HCT116 (cell line): ENCODE measurements at regions not wholly inside any gene's neighbourhood (a gene's known extent, or its start where the extent isn't known, plus 50 kb on each side); places are given as distances from the start of the nearest gene placed in this dataset.

Source experiments
- ATAC-seq: fragments of 200-7000 bp; cut with Tn5 transposase; 2 replicates; pipeline ENCODE4 v1.9.1; 2020; ENCODE audit warnings: mild to moderate bottlenecking, moderate library complexity
- BruUV-seq: library from RNA; stranded (reverse); fragments of 400-500 nt; replicated peaks from 2 replicates; lab custom pipeline; 2021; lab: Mats Ljungman, UMichigan
- CTCF ChIA-PET: fragments of 300-600 bp; sonication (Branson Sonifier 250); formaldehyde crosslinking; loops from one replicate; lab custom pipeline; 2021; ENCODE audit warnings: antibody characterized with exemption; lab: Charles Lee
- POLR2A ChIA-PET: fragments of 300-600, 350-600 bp; sonication (Branson Sonifier 250); formaldehyde crosslinking; loops from one replicate; lab custom pipeline; 2021; ENCODE audit warnings: antibody characterized with exemption; lab: Charles Lee
- RAD21 ChIA-PET, 2 experiments: fragments of 300-600 bp; sonication (Branson Sonifier 250); formaldehyde crosslinking; loops; one replicate each; lab custom pipeline; 2023; ENCODE audit warnings: low total read pairs in 2 of 2; ENCODE audit not compliant: uncharacterized antibody in 2 of 2, unreplicated experiment in 2 of 2, low non-redundant PET in 1 of 2; lab: Charles Lee
- DNase-seq: peaks from one replicate; pipeline ENCODE4 v3.0.0-alpha.2; 2010; ENCODE audit warnings: low read depth, low spot score
- H2AFZ ChIP-seq: fragments of 200-600 bp; shearing (Covaris generic), sonication (generic); 2 replicates; pipeline ENCODE4 v1.6.1; 2017; ENCODE audit warnings: low read depth, mixed run types, mixed read lengths, antibody characterized with exemption, low read length; ENCODE audit not compliant: poor library complexity, severe bottlenecking
- H3K27ac ChIP-seq: 2 replicates; pipeline ENCODE4 v1.5.1; 2012; ENCODE audit warnings: low read depth, low read length
- H3K27me3 ChIP-seq: fragments of 200-600 bp; sonication (generic); 2 replicates; pipeline ENCODE4 v1.6.1; 2016; ENCODE audit warnings: mixed run types, low read length, mixed read lengths; ENCODE audit not compliant: insufficient read depth
- H3K36me3 ChIP-seq, 2 experiments: fragments of 200-500 bp in 1 of 2; fragments of 200-600 bp in 1 of 2; sonication (Bioruptor generic) in 1 of 2; sonication (generic) in 1 of 2; 2 replicates each; pipeline versions ENCODE4 v1.5.1 to v1.6.1; 2014 to 2016; ENCODE audit warnings: low read length in 2 of 2, inconsistent platforms in 1 of 2, mixed read lengths in 1 of 2, mixed run types in 1 of 2; ENCODE audit not compliant: insufficient read depth in 2 of 2, control insufficient read depth in 1 of 2
- H3K4me1 ChIP-seq, 2 experiments: fragments of 200-600 bp in 1 of 2; sonication (generic) in 1 of 2; 2 replicates each; pipeline versions ENCODE4 v1.5.1 to v1.6.1; 2012 to 2017; ENCODE audit warnings: low read length in 2 of 2, inconsistent platforms in 1 of 2, mild to moderate bottlenecking in 1 of 2, mixed read lengths in 1 of 2, mixed run types in 1 of 2, moderate library complexity in 1 of 2; ENCODE audit not compliant: insufficient read depth in 2 of 2, control insufficient read depth in 1 of 2
- H3K4me2 ChIP-seq: fragments of 200-600 bp; sonication (generic); 2 replicates; pipeline ENCODE4 v1.6.1; 2017; ENCODE audit warnings: mixed run types, low read length, mixed read lengths
- H3K4me3 ChIP-seq, 2 experiments: fragments of 200-600 bp in 1 of 2; sonication (generic) in 1 of 2; replicated peaks in 1 of 2; 2 replicates each; pipeline ENCODE4 v1.5.1; 2011 to 2016; ENCODE audit warnings: low read length in 2 of 2, control low read depth in 1 of 2, low read depth in 1 of 2, mild to moderate bottlenecking in 1 of 2, mixed read lengths in 1 of 2, mixed run types in 1 of 2
- H3K79me2 ChIP-seq: fragments of 200-600 bp; sonication (generic); 2 replicates; pipeline ENCODE4 v1.6.1; 2017; ENCODE audit warnings: mild to moderate bottlenecking, mixed run types, low read length, moderate library complexity, mixed read lengths; ENCODE audit not compliant: insufficient read depth
- H3K9ac ChIP-seq: fragments of 200-600 bp; sonication (generic); 2 replicates; pipeline ENCODE4 v1.6.1; 2016; ENCODE audit warnings: low read length, mixed read lengths
- H3K9me2 ChIP-seq: fragments of 200-600 bp; sonication (generic), shearing (Covaris generic); 2 replicates; pipeline ENCODE4 v1.6.1; 2017; ENCODE audit warnings: mixed run types, mild to moderate bottlenecking, moderate library complexity; ENCODE audit not compliant: insufficient read depth
- H3K9me3 ChIP-seq, 2 experiments: fragments of 200-500 bp in 1 of 2; fragments of 200-600 bp in 1 of 2; sonication (Bioruptor generic) in 1 of 2; sonication (generic) in 1 of 2; 2 replicates each; pipeline ENCODE4 v1.6.1; 2014 to 2017; ENCODE audit warnings: low read length in 2 of 2, mixed read lengths in 2 of 2, inconsistent platforms in 1 of 2, low read depth in 1 of 2, mild to moderate bottlenecking in 1 of 2, mixed run types in 1 of 2, moderate library complexity in 1 of 2; ENCODE audit not compliant: control insufficient read depth in 1 of 2, insufficient read depth in 1 of 2
- H4K20me1 ChIP-seq: fragments of 200-600 bp; sonication (generic), shearing (Covaris generic); 2 replicates; pipeline ENCODE4 v1.6.1; 2017; ENCODE audit warnings: mixed run types, mild to moderate bottlenecking, moderate library complexity; ENCODE audit not compliant: insufficient read depth
- CEBPB ChIP-seq: IDR thresholded peaks from 2 replicates; pipeline ENCODE4 v1.6.1; 2012; ENCODE audit warnings: low read depth
- EGR1 ChIP-seq: IDR thresholded peaks from 2 replicates; pipeline ENCODE4 v1.6.1; 2012; ENCODE audit warnings: low read depth
- ELF1 ChIP-seq: IDR thresholded peaks from 2 replicates; pipeline ENCODE4 v1.6.1; 2012; ENCODE audit warnings: low read depth, borderline replicate concordance
- EZH2 ChIP-seq: fragments of 200-600 bp; sonication (generic); IDR thresholded peaks from 2 replicates; pipeline ENCODE4 v1.6.1; 2017; ENCODE audit warnings: antibody characterized with exemption, mixed run types
- EZH2phosphoT487 ChIP-seq: fragments of 200-600 bp; IDR thresholded peaks from 2 replicates; pipeline ENCODE4 v1.6.1; 2018; ENCODE audit warnings: antibody characterized with exemption, borderline replicate concordance
- JUND ChIP-seq: IDR thresholded peaks from 2 replicates; pipeline ENCODE4 v1.6.1; 2012
- POLR2AphosphoS5 ChIP-seq: IDR thresholded peaks from 2 replicates; pipeline ENCODE4 v1.6.1; 2011; ENCODE audit warnings: mild to moderate bottlenecking, low read depth, low read length, moderate library complexity
- RAD21 ChIP-seq: IDR thresholded peaks from 2 replicates; pipeline ENCODE4 v1.6.1; 2012; ENCODE audit warnings: low read depth, mild to moderate bottlenecking
- SIN3A ChIP-seq: IDR thresholded peaks from 2 replicates; pipeline ENCODE4 v1.6.1; 2012; ENCODE audit warnings: low read depth
- SP1 ChIP-seq: IDR thresholded peaks from 2 replicates; pipeline ENCODE4 v1.6.1; 2012; ENCODE audit warnings: low read depth
- YY1 ChIP-seq: IDR thresholded peaks from 2 replicates; pipeline ENCODE4 v1.6.1; 2011; ENCODE audit warnings: low read length, low read depth, moderate library complexity, mild to moderate bottlenecking; ENCODE audit not compliant: insufficient replicate concordance; ENCODE audit errors: extremely low read depth
- intact Hi-C: fragments of 100-400 bp; cut with micrococcal nuclease; formaldehyde crosslinking; loops from 2 replicates; pipeline ENCODE4 v1.10.0; 2022
- TF ChIP-seq, protein P1 (sequence below): IDR thresholded peaks from 2 replicates; pipeline ENCODE4 v1.6.1; 2012
- TF ChIP-seq, protein P2 (sequence below): IDR thresholded peaks from 2 replicates; pipeline ENCODE4 v1.6.1; 2012
- TF ChIP-seq, protein P3 (sequence below): IDR thresholded peaks from 2 replicates; pipeline ENCODE4 v1.6.1; 2012; ENCODE audit warnings: low read depth

DNA sequence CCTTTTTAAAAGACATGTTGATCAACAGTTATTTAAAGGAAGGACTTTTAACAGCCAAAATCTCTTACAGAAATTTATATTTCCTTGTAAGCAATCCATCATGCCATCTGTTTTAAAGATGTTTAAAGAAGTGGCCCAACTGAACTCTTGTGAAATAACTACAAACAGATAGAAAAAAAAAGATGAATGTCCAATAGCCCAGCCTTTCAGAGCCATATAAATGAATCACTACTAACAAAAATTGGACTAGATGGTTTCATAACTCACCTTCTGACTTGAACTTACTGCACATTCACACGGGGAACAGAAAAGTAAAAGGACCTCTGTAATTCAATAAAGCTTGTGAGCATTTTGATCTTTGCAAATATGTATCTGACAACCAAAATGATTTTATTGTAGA lies 319.0 kb upstream of the CHAC2 start:
- Histone ChIP-seq H3K79me2 (no peaks in the 10 kb centered on the region), H3K4me2 (no peak overlapping the region), H3K4me1 (peaks cover 0 to 12% of the 10 kb centered on the region in 2 experiments; a peak in 1 of 4 replicates), H3K4me3 (no peak overlapping the region), H3K36me3 (no peaks in the 10 kb centered on the region), H3K9me3 (no peaks in the 10 kb centered on the region), H4K20me1 (no peaks in the 10 kb centered on the region), H3K27me3 (no peaks in the 10 kb centered on the region), H3K27ac (no peak overlapping the region), H3K9ac (no peak overlapping the region), H3K9me2 (no peaks in the 10 kb centered on the region), H2AFZ (no peak overlapping the region)
- ATAC-seq (no peak), DNase-seq (no peak)
- no TSS peak for BruUV-seq
- TF ChIP-seq, protein P1, sequence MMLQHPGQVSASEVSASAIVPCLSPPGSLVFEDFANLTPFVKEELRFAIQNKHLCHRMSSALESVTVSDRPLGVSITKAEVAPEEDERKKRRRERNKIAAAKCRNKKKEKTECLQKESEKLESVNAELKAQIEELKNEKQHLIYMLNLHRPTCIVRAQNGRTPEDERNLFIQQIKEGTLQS, result no peak
- TF ChIP-seq SIN3A (no peak), RAD21 (no peak), EGR1 (no peak), YY1 (no peak), POLR2AphosphoS5 (no peak), JUND (no peak), EZH2 (no peak), ELF1 (no peak)
- RAD21 ChIA-PET, result no interaction called here
- intact Hi-C loops, result no loop called here
- CTCF ChIA-PET, result no interaction called here
- POLR2A ChIA-PET, result no interaction called here

DNA sequence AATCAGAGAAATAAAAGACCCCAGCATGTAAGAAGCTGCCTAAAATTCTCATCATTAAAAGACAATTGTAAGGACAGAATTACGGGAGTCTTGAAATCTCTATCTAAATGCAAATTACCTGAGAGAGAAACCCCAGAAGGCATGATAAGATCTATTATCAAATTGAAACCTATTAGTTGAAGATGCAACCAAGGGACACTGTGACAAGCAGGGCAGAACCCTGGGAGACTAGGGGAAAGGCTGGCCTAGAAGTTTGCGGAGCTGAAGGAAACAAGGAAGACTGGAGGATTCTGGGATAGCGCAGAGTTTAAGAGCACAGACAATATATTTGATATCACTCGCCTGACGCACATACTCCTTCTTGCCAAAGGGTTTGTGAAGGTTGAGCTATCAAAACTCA lies 319.5 kb upstream of the CHAC2 start:
- no peak for TF ChIP-seq JUND
- TF ChIP-seq, protein P2, sequence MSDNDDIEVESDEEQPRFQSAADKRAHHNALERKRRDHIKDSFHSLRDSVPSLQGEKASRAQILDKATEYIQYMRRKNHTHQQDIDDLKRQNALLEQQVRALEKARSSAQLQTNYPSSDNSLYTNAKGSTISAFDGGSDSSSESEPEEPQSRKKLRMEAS, result no peak
- TF ChIP-seq, protein P1, result no peak
- TF ChIP-seq RAD21, result no peak
- no peak for TF ChIP-seq CEBPB
- TF ChIP-seq EZH2phosphoT487, result no peak
- TF ChIP-seq, protein P3, sequence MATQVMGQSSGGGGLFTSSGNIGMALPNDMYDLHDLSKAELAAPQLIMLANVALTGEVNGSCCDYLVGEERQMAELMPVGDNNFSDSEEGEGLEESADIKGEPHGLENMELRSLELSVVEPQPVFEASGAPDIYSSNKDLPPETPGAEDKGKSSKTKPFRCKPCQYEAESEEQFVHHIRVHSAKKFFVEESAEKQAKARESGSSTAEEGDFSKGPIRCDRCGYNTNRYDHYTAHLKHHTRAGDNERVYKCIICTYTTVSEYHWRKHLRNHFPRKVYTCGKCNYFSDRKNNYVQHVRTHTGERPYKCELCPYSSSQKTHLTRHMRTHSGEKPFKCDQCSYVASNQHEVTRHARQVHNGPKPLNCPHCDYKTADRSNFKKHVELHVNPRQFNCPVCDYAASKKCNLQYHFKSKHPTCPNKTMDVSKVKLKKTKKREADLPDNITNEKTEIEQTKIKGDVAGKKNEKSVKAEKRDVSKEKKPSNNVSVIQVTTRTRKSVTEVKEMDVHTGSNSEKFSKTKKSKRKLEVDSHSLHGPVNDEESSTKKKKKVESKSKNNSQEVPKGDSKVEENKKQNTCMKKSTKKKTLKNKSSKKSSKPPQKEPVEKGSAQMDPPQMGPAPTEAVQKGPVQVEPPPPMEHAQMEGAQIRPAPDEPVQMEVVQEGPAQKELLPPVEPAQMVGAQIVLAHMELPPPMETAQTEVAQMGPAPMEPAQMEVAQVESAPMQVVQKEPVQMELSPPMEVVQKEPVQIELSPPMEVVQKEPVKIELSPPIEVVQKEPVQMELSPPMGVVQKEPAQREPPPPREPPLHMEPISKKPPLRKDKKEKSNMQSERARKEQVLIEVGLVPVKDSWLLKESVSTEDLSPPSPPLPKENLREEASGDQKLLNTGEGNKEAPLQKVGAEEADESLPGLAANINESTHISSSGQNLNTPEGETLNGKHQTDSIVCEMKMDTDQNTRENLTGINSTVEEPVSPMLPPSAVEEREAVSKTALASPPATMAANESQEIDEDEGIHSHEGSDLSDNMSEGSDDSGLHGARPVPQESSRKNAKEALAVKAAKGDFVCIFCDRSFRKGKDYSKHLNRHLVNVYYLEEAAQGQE, result no peak
- no peak for TF ChIP-seq ELF1
- TF ChIP-seq SP1, result no peak
- no peak for TF ChIP-seq EZH2
- no peak for TF ChIP-seq POLR2AphosphoS5
- no peaks in the 10 kb centered on the region for H3K36me3 ChIP-seq
- peaks cover 0 to 8% of the 10 kb centered on the region in 2 experiments; a peak in 1 of 4 replicates for H3K4me1 ChIP-seq
- CTCF ChIA-PET, result no interaction called here
- H2AFZ ChIP-seq, result no peak overlapping the region
- no peak overlapping the region for H3K9ac ChIP-seq
- no peaks in the 10 kb centered on the region for H3K27me3 ChIP-seq
- POLR2A ChIA-PET, result no interaction called here
- H3K9me2 ChIP-seq, result no peaks in the 10 kb centered on the region
- no peak overlapping the region for H3K4me3 ChIP-seq
- no peak for DNase-seq
- no peak overlapping the region for H3K27ac ChIP-seq
- H3K9me3 ChIP-seq, result no peaks in the 10 kb centered on the region
- no TSS peak for BruUV-seq
- no peaks in the 10 kb centered on the region for H3K79me2 ChIP-seq
- RAD21 ChIA-PET, result no interaction called here
- no peak for ATAC-seq
- no peak overlapping the region for H3K4me2 ChIP-seq
- H4K20me1 ChIP-seq, result no peaks in the 10 kb centered on the region
- intact Hi-C loops, result no loop called here
